SU-DHL-6 (cell line): ENCODE measurements at regions not wholly inside any gene's neighbourhood (a gene's known extent, or its start where the extent isn't known, plus 50 kb on each side); places are given as distances from the start of the nearest gene placed in this dataset.

Experiments used
- EZH2phosphoT487 ChIP-seq: fragments of 200-600 bp; sonication (generic), shearing (Covaris generic); conservative IDR thresholded peaks from 2 replicates; pipeline ENCODE4 v1.6.1; 2018; ENCODE audit warnings: mild to moderate bottlenecking, antibody characterized with exemption, low read length, moderate library complexity, mixed read lengths
- TF ChIP-seq, protein P1 (sequence below): fragments of 200-600 bp; sonication (generic); IDR thresholded peaks from one replicate; pipeline ENCODE4 v1.5.1; 2017; ENCODE audit warnings: antibody characterized with exemption, mild to moderate bottlenecking, low read length, moderate library complexity; ENCODE audit not compliant: insufficient read depth, poor library complexity, severe bottlenecking

DNA sequence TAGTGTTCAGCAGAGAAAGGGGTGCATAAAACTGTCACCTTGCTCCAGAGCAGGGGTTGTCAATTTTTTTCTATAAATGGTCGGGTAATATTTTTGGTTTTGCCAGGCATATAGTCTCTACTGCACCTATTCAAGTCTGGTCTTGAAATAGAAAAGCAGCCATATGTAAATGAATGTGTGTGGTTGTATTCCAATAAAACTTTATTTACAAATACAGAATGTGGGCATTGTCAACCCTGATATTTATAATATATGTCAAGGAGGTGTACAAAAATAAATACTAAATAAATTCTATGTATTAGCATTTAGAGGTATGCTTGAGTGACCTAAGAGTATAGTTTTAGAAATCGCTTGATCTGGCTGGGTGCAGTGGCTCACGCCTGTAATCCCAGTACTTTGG is 97.6 kb upstream of the SPRY2 start:
- TF ChIP-seq, protein P1, sequence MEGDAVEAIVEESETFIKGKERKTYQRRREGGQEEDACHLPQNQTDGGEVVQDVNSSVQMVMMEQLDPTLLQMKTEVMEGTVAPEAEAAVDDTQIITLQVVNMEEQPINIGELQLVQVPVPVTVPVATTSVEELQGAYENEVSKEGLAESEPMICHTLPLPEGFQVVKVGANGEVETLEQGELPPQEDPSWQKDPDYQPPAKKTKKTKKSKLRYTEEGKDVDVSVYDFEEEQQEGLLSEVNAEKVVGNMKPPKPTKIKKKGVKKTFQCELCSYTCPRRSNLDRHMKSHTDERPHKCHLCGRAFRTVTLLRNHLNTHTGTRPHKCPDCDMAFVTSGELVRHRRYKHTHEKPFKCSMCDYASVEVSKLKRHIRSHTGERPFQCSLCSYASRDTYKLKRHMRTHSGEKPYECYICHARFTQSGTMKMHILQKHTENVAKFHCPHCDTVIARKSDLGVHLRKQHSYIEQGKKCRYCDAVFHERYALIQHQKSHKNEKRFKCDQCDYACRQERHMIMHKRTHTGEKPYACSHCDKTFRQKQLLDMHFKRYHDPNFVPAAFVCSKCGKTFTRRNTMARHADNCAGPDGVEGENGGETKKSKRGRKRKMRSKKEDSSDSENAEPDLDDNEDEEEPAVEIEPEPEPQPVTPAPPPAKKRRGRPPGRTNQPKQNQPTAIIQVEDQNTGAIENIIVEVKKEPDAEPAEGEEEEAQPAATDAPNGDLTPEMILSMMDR: no peak
- TF ChIP-seq EZH2phosphoT487: no peak
